H1 (cell line): ENCODE measurements at regions not wholly inside any gene's neighbourhood (a gene's known extent, or its start where the extent isn't known, plus 50 kb on each side); places are given as distances from the start of the nearest gene placed in this dataset.
A peak's percentile ranks its signal among the peaks of the same experiment; 100 is the strongest.

Experiments
- CBX8 ChIP-seq: fragments of 300-800, 300-1000 bp; sonication (generic); IDR thresholded peaks from 2 replicates; pipeline ENCODE4 v1.7.1; 2016; ENCODE audit warnings: low read depth, low read length, borderline replicate concordance
- CHD2 ChIP-seq: IDR thresholded peaks from 2 replicates; pipeline ENCODE4 v1.6.1; 2012; ENCODE audit warnings: low read length, improper control_type of control experiment
- KDM1A ChIP-seq: fragments of 200-600, 300-600 bp; sonication (generic); IDR thresholded peaks from 2 replicates; pipeline ENCODE4 v1.7.1; 2016; ENCODE audit warnings: mild to moderate bottlenecking, low read length, borderline replicate concordance
- MAFK ChIP-seq: IDR thresholded peaks from 2 replicates; pipeline ENCODE4 v1.6.1; 2012; ENCODE audit warnings: low read depth, mild to moderate bottlenecking, improper control_type of control experiment, low read length
- RBBP5 ChIP-seq: IDR thresholded peaks from 2 replicates; pipeline ENCODE4 v1.7.1; 2012; ENCODE audit warnings: low read depth, mild to moderate bottlenecking, inconsistent platforms, low read length, moderate library complexity, borderline replicate concordance
- TF ChIP-seq, protein P1 (sequence below): fragments of 300-600 bp; sonication (generic); IDR thresholded peaks from 2 replicates; pipeline ENCODE4 v1.7.1; 2012; ENCODE audit warnings: low read length, moderate library complexity, mild to moderate bottlenecking, inconsistent platforms; ENCODE audit not compliant: insufficient replicate concordance
- TF ChIP-seq, protein P2 (sequence below): IDR thresholded peaks from 2 replicates; pipeline ENCODE4 v1.6.1; 2012; ENCODE audit warnings: low read length, inconsistent platforms

DNA sequence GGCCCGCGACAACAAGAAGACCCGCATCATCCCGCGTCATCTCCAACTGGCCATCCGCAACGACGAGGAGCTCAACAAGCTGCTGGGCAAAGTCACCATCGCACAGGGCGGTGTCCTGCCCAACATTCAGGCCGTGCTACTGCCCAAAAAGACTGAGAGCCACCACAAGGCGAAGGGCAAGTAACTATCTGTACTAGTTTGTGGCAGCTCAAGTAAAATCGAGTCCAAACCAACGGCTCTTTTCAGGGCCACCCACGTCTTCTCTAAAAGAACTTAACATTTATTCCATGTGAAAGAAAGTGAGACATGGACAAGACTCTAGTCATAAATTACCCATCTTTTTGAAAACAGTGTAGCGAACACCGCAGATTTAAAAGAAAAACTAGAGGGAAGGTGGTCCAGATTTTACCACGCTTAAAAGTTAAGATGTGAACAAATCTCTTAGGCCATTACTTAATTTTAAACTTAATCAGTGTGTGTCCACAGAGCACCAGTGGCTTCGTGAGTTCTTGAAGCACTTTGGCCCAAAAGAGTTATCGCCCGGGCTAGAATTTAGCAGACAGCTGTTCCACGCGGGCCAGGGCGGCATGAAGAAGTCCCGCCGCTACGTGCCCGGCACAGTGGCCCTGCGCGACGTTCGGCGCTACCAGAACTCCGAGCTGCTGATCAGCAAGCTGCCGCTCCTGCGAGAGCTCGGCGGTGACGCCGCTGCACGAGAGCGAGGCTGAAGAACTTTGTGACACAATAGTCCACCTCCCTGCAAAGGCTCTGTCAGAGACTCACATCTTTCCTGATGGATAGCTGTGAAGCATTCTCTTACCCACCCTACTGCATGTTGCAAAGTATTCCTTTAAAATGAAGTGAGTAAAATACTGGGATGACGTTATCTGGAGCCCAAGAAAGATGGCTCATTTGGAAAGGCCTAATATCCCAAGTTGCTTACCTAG lies 113.9 kb upstream of the PRSS16 start (continued):
- TF ChIP-seq, protein P1, sequence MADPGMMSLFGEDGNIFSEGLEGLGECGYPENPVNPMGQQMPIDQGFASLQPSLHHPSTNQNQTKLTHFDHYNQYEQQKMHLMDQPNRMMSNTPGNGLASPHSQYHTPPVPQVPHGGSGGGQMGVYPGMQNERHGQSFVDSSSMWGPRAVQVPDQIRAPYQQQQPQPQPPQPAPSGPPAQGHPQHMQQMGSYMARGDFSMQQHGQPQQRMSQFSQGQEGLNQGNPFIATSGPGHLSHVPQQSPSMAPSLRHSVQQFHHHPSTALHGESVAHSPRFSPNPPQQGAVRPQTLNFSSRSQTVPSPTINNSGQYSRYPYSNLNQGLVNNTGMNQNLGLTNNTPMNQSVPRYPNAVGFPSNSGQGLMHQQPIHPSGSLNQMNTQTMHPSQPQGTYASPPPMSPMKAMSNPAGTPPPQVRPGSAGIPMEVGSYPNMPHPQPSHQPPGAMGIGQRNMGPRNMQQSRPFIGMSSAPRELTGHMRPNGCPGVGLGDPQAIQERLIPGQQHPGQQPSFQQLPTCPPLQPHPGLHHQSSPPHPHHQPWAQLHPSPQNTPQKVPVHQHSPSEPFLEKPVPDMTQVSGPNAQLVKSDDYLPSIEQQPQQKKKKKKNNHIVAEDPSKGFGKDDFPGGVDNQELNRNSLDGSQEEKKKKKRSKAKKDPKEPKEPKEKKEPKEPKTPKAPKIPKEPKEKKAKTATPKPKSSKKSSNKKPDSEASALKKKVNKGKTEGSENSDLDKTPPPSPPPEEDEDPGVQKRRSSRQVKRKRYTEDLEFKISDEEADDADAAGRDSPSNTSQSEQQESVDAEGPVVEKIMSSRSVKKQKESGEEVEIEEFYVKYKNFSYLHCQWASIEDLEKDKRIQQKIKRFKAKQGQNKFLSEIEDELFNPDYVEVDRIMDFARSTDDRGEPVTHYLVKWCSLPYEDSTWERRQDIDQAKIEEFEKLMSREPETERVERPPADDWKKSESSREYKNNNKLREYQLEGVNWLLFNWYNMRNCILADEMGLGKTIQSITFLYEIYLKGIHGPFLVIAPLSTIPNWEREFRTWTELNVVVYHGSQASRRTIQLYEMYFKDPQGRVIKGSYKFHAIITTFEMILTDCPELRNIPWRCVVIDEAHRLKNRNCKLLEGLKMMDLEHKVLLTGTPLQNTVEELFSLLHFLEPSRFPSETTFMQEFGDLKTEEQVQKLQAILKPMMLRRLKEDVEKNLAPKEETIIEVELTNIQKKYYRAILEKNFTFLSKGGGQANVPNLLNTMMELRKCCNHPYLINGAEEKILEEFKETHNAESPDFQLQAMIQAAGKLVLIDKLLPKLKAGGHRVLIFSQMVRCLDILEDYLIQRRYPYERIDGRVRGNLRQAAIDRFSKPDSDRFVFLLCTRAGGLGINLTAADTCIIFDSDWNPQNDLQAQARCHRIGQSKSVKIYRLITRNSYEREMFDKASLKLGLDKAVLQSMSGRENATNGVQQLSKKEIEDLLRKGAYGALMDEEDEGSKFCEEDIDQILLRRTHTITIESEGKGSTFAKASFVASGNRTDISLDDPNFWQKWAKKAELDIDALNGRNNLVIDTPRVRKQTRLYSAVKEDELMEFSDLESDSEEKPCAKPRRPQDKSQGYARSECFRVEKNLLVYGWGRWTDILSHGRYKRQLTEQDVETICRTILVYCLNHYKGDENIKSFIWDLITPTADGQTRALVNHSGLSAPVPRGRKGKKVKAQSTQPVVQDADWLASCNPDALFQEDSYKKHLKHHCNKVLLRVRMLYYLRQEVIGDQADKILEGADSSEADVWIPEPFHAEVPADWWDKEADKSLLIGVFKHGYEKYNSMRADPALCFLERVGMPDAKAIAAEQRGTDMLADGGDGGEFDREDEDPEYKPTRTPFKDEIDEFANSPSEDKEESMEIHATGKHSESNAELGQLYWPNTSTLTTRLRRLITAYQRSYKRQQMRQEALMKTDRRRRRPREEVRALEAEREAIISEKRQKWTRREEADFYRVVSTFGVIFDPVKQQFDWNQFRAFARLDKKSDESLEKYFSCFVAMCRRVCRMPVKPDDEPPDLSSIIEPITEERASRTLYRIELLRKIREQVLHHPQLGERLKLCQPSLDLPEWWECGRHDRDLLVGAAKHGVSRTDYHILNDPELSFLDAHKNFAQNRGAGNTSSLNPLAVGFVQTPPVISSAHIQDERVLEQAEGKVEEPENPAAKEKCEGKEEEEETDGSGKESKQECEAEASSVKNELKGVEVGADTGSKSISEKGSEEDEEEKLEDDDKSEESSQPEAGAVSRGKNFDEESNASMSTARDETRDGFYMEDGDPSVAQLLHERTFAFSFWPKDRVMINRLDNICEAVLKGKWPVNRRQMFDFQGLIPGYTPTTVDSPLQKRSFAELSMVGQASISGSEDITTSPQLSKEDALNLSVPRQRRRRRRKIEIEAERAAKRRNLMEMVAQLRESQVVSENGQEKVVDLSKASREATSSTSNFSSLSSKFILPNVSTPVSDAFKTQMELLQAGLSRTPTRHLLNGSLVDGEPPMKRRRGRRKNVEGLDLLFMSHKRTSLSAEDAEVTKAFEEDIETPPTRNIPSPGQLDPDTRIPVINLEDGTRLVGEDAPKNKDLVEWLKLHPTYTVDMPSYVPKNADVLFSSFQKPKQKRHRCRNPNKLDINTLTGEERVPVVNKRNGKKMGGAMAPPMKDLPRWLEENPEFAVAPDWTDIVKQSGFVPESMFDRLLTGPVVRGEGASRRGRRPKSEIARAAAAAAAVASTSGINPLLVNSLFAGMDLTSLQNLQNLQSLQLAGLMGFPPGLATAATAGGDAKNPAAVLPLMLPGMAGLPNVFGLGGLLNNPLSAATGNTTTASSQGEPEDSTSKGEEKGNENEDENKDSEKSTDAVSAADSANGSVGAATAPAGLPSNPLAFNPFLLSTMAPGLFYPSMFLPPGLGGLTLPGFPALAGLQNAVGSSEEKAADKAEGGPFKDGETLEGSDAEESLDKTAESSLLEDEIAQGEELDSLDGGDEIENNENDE = no peak
- TF ChIP-seq RBBP5 (no peak), CHD2 (peak; percentile 61; the same call in 1 of the 2 replicates), KDM1A (no peak), MAFK (no peak), CBX8 (no peak)
- TF ChIP-seq, protein P2, sequence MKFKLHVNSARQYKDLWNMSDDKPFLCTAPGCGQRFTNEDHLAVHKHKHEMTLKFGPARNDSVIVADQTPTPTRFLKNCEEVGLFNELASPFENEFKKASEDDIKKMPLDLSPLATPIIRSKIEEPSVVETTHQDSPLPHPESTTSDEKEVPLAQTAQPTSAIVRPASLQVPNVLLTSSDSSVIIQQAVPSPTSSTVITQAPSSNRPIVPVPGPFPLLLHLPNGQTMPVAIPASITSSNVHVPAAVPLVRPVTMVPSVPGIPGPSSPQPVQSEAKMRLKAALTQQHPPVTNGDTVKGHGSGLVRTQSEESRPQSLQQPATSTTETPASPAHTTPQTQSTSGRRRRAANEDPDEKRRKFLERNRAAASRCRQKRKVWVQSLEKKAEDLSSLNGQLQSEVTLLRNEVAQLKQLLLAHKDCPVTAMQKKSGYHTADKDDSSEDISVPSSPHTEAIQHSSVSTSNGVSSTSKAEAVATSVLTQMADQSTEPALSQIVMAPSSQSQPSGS = peak; percentile 17; the same call in 1 of the 2 replicates
